Stimulated activated CD4-positive, alpha-beta T cell treated with anti-CD3 and anti-CD28 coated beads, Interleukin-12 subunit alpha, Interleukin-12 subunit beta, amount 100 ng/mL, for 48 hours (primary cell): ENCODE measurements at regions not wholly inside any gene's neighbourhood (a gene's known extent, or its start where the extent isn't known, plus 50 kb on each side); places are given as distances from the start of the nearest gene placed in this dataset.
"Not testable (repeated sequence)": the region's sequence is repeated elsewhere in the genome, so short reads cannot be mapped to it uniquely, and the experiment has no call there.

Source experiments
- DNase-seq, 3 donors: peaks; one replicate each; pipeline ENCODE4 v3.0.0-alpha.2; 2020; ENCODE audit warnings: low read depth in 2 of 3, low spot score in 1 of 3

GRCh38 chr20:12068121-12068520, 150.4 kb downstream of the BTBD3 start:
- DNase-seq, result no peak

- no peak for DNase-seq
These were observed 151.5 kb downstream of the BTBD3 start for GRCh38 chr20:12069181-12069580.

GRCh38 chr20:12072221-12072953, 154.7 kb downstream of the BTBD3 start:
- DNase-seq, result no peak

- DNase-seq, result no peak
These were observed 155.2 kb downstream of the BTBD3 start for GRCh38 chr20:12072954-12073264.

GRCh38 chr20:12074111-12074655, 156.5 kb downstream of the BTBD3 start:
- no peak for DNase-seq

GRCh38 chr20:12076200-12076599, 158.5 kb downstream of the BTBD3 start:
- no peak for DNase-seq

- no peak for DNase-seq
These were observed 160.2 kb downstream of the BTBD3 start for GRCh38 chr20:12077875-12078274.

- no peak for DNase-seq
These were observed 161.8 kb downstream of the BTBD3 start for GRCh38 chr20:12079490-12079889.

- no peak for DNase-seq
These were observed 165.6 kb downstream of the BTBD3 start for GRCh38 chr20:12083269-12083668.

GRCh38 chr20:12084482-12084881, 166.8 kb downstream of the BTBD3 start:
- DNase-seq, result no peak

GRCh38 chr20:12086359-12086758, 168.7 kb downstream of the BTBD3 start:
- no peak for DNase-seq

- DNase-seq, result no peak
These were observed 173.2 kb downstream of the BTBD3 start for GRCh38 chr20:12090920-12091319.

- DNase-seq, result no peak
These were observed 175.5 kb downstream of the BTBD3 start for GRCh38 chr20:12093057-12093796.

GRCh38 chr20:12093797-12094190, 176.1 kb downstream of the BTBD3 start:
- not testable (repeated sequence) for DNase-seq

- no peak for DNase-seq
These were observed 177.7 kb downstream of the BTBD3 start for GRCh38 chr20:12095180-12095920.

GRCh38 chr20:12098421-12098820, 180.7 kb downstream of the BTBD3 start:
- no peak for DNase-seq

GRCh38 chr20:12108846-12109245, 191.2 kb downstream of the BTBD3 start:
- no peak for DNase-seq

- no peak for DNase-seq
These were observed 192.6 kb downstream of the BTBD3 start for GRCh38 chr20:12110274-12110673.

GRCh38 chr20:12110711-12111110, 193.0 kb downstream of the BTBD3 start:
- no peak for DNase-seq

GRCh38 chr20:12111431-12112088, 193.9 kb downstream of the BTBD3 start:
- no peak for DNase-seq

GRCh38 chr20:12112089-12112474, 194.4 kb downstream of the BTBD3 start:
- no peak for DNase-seq
